CD4-positive, alpha-beta T cell (primary cell): ENCODE measurements at regions not wholly inside any gene's neighbourhood (a gene's known extent, or its start where the extent isn't known, plus 50 kb on each side); places are given as distances from the start of the nearest gene placed in this dataset.

ENCODE experiments used
- ATAC-seq: fragments of 200-7000 bp; cut with Tn5 transposase; one replicate; pipeline ENCODE4 v1.10.0; 2022; ENCODE audit warnings: mild to moderate bottlenecking; ENCODE audit not compliant: poor library complexity
- CTCF ChIA-PET: fragments of 350-600 bp; sonication (Branson Sonifier 250); formaldehyde crosslinking; loops from one replicate; lab custom pipeline; 2021; ENCODE audit warnings: antibody characterized with exemption, inconsistent platforms; lab: Charles Lee
- POLR2A ChIA-PET: fragments of 350-600 bp; sonication (Branson Sonifier 250); formaldehyde crosslinking; loops from one replicate; lab custom pipeline; 2021; ENCODE audit warnings: antibody characterized with exemption, inconsistent platforms; lab: Charles Lee
- DNase-seq, 14 experiments: peaks; one replicate each; pipeline ENCODE4 v3.0.0-alpha.2; 2013 to 2020; ENCODE audit warnings: mixed read lengths in 2 of 14
- H3K27ac ChIP-seq, 2 donors: one replicate each; pipeline versions ENCODE4 v1.5.1 to v1.7.0; 2013; ENCODE audit warnings: low read length in 2 of 2, low read depth in 1 of 2, mild to moderate bottlenecking in 1 of 2
- H3K27me3 ChIP-seq, 2 experiments: 1 replicate in 1 of 2; 2 replicates in 1 of 2; pipeline versions ENCODE4 v1.6.1 to v1.7.0; 2013; ENCODE audit warnings: low read length in 2 of 2, control low read depth in 1 of 2, mild to moderate bottlenecking in 1 of 2, moderate library complexity in 1 of 2; ENCODE audit not compliant: insufficient read depth in 2 of 2, control insufficient read depth in 1 of 2
- H3K36me3 ChIP-seq: one replicate; pipeline ENCODE4 v1.6.1; 2013; ENCODE audit warnings: low read length, control low read depth; ENCODE audit not compliant: insufficient read depth
- H3K4me1 ChIP-seq: one replicate; pipeline ENCODE4 v1.6.1; 2013; ENCODE audit warnings: low read length, control low read depth; ENCODE audit not compliant: insufficient read depth
- H3K4me3 ChIP-seq: one replicate; pipeline ENCODE4 v1.5.1; 2013; ENCODE audit warnings: mild to moderate bottlenecking, low read length, moderate library complexity
- H3K9me3 ChIP-seq, 2 experiments: 1 replicate in 1 of 2; 2 replicates in 1 of 2; pipeline versions ENCODE4 v1.6.1 to v1.7.0; 2013; ENCODE audit warnings: low read length in 2 of 2, mild to moderate bottlenecking in 2 of 2, control low read depth in 1 of 2, moderate library complexity in 1 of 2; ENCODE audit not compliant: control insufficient read depth in 1 of 2, insufficient read depth in 1 of 2
- H3K27ac Mint-ChIP-seq: one replicate; pipeline ENCODE4 v1.8.0; 2020; ENCODE audit warnings: mixed read lengths
- H3K27me3 Mint-ChIP-seq: one replicate; pipeline ENCODE4 v1.8.0; 2021; ENCODE audit warnings: mixed read lengths
- H3K36me3 Mint-ChIP-seq: one replicate; pipeline ENCODE4 v1.8.0; 2021; ENCODE audit warnings: low read depth, mixed read lengths
- H3K4me1 Mint-ChIP-seq: one replicate; pipeline ENCODE4 v1.8.0; 2021; ENCODE audit warnings: low read depth, mixed read lengths
- H3K4me3 Mint-ChIP-seq: one replicate; pipeline ENCODE4 v1.8.0; 2020; ENCODE audit warnings: mild to moderate bottlenecking, mixed read lengths
- H3K9me3 Mint-ChIP-seq: one replicate; pipeline ENCODE4 v1.8.0; 2020; ENCODE audit warnings: mixed read lengths
- intact Hi-C, 2 experiments: fragments of 100-400 bp; cut with DNase I in 1 of 2; cut with micrococcal nuclease in 1 of 2; formaldehyde crosslinking; loops; one replicate each; pipeline versions ENCODE4 v1.15.1 to v1.9.0; 2023 to 2025; cut with DNase I, micrococcal nuclease
- TF ChIP-seq, protein P1 (sequence below): fragments of 200-600 bp; IDR thresholded peaks from one replicate; pipeline ENCODE4 v1.8.0; 2022; ENCODE audit warnings: antibody characterized with exemption, mild to moderate bottlenecking

DNA sequence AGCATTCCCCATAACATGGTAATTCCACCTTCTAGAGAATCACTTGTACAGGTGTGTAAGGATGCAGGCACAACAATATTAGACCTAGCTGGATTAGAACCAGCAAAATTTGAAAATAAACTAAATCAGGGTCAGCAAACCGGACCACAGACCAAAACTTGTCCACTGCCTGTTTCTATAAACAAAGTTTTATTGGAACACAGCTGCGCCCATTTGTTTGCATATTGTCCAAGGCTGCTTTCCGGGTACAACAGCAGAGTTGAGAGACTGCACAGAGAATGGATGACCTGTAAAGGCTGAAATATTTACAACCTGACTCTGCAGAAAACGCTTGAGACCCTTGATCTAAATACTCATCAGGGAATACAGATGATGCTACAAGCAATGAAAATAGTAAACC lies 73.6 kb upstream of the SLC45A1 start:
- H3K9me3 ChIP-seq, result no peaks in the 10 kb centered on the region
- Mint-ChIP-seq H3K4me3 (no peak overlapping the region), H3K36me3 (no peaks in the 10 kb centered on the region), H3K27me3 (no peaks in the 10 kb centered on the region), H3K4me1 (no peaks in the 10 kb centered on the region), H3K27ac (no peak overlapping the region), H3K9me3 (no peaks in the 10 kb centered on the region)
- TF ChIP-seq, protein P1, sequence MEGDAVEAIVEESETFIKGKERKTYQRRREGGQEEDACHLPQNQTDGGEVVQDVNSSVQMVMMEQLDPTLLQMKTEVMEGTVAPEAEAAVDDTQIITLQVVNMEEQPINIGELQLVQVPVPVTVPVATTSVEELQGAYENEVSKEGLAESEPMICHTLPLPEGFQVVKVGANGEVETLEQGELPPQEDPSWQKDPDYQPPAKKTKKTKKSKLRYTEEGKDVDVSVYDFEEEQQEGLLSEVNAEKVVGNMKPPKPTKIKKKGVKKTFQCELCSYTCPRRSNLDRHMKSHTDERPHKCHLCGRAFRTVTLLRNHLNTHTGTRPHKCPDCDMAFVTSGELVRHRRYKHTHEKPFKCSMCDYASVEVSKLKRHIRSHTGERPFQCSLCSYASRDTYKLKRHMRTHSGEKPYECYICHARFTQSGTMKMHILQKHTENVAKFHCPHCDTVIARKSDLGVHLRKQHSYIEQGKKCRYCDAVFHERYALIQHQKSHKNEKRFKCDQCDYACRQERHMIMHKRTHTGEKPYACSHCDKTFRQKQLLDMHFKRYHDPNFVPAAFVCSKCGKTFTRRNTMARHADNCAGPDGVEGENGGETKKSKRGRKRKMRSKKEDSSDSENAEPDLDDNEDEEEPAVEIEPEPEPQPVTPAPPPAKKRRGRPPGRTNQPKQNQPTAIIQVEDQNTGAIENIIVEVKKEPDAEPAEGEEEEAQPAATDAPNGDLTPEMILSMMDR, result no peak
- CTCF ChIA-PET, result no interaction called here
- intact Hi-C loops, result no loop called here
- no peak overlapping the region for H3K27ac ChIP-seq
- DNase-seq (no peak), ATAC-seq (no peak)
- H3K4me3 ChIP-seq, result no peak overlapping the region
- H3K27me3 ChIP-seq, result peaks cover 0 to 3% of the 10 kb centered on the region in 2 experiments
- POLR2A ChIA-PET, result interaction anchor here (0.6 kb wide), 1 partner anchor 44 kb away, joined by 3 read pairs; no protein-coding TSS in a partner anchor
- H3K36me3 ChIP-seq, result no peaks in the 10 kb centered on the region
- peaks cover 5% of the 10 kb centered on the region for H3K4me1 ChIP-seq

DNA sequence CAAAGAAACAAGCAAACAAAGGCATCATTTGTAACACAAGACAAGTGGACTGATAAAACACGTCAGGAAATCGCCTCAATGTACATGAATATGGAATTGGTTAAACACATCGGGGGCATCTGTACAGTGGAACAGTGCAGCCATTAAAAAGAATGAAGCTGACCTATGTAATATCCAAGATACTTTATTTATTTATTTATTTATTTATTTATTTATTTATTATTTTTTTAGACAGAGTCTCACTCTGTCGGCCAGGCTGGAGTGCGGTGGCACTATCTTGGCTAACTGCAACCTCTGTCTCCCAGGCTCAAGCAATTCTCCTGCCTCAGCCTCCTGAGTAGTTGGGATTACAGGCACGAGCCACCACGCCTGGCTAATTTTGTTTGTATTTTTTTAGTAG lies 75.4 kb upstream of the SLC45A1 start:
- Histone ChIP-seq H3K4me3 (no peak overlapping the region), H3K27ac (no peak overlapping the region), H3K36me3 (no peaks in the 10 kb centered on the region), H3K4me1 (peaks cover 5% of the 10 kb centered on the region), H3K27me3 (peaks cover 0 to 3% of the 10 kb centered on the region in 2 experiments), H3K9me3 (no peaks in the 10 kb centered on the region)
- no peak overlapping the region for H3K4me3 Mint-ChIP-seq
- TF ChIP-seq, protein P1, result no peak
- ChIA-PET CTCF (no interaction called here), POLR2A (no interaction called here)
- H3K4me1 Mint-ChIP-seq, result no peaks in the 10 kb centered on the region
- no peaks in the 10 kb centered on the region for H3K9me3 Mint-ChIP-seq
- no peaks in the 10 kb centered on the region for H3K36me3 Mint-ChIP-seq
- intact Hi-C loops, result no loop called here
- no peaks in the 10 kb centered on the region for H3K27me3 Mint-ChIP-seq
- DNase-seq (no peak), ATAC-seq (no peak)
- no peak overlapping the region for H3K27ac Mint-ChIP-seq

DNA sequence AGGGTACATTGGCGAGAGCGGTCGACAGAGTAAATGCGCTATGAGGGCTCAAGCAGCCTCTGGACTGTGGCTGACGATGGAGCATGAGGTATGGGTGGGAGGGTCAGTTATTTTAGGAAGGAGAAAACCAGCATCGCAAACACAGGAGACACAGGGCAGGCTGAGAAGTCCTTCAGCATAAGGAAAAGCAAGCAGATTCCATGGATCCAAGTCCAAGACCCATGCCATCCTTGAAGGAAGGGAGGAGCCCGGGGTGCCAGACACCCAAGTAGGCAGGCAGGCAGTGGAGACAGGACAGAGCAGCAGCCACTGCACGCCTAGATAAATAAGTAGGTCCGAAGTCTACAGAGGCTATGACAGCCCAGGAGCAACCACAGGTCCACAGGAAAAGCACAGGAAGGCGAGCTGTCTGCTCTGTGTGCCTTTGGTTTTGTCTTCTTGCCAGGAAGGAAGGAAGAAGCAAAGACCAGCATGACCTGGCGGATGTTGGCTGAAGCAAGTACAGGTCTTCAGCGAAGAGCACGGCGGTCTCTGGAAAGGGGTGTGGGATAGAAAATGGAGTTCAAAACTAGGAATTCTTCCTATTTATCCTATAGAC lies 76.4 kb upstream of the SLC45A1 start:
- Histone ChIP-seq H3K4me3 (no peak overlapping the region), H3K27me3 (peaks cover 0 to 3% of the 10 kb centered on the region in 2 experiments), H3K27ac (no peak overlapping the region), H3K9me3 (no peaks in the 10 kb centered on the region), H3K4me1 (peaks cover 5% of the 10 kb centered on the region), H3K36me3 (no peaks in the 10 kb centered on the region)
- TF ChIP-seq, protein P1, result no peak
- CTCF ChIA-PET, result no interaction called here
- no peaks in the 10 kb centered on the region for H3K9me3 Mint-ChIP-seq
- no peaks in the 10 kb centered on the region for H3K36me3 Mint-ChIP-seq
- intact Hi-C loops, result no loop called here
- DNase-seq (no peak), ATAC-seq (no peak)
- no peak overlapping the region for H3K4me3 Mint-ChIP-seq
- POLR2A ChIA-PET, result no interaction called here
- H3K4me1 Mint-ChIP-seq, result no peaks in the 10 kb centered on the region
- no peaks in the 10 kb centered on the region for H3K27me3 Mint-ChIP-seq
- no peak overlapping the region for H3K27ac Mint-ChIP-seq
